Erythroblast (primary cell): ENCODE measurements at regions not wholly inside any gene's neighbourhood (a gene's known extent, or its start where the extent isn't known, plus 50 kb on each side); places are given as distances from the start of the nearest gene placed in this dataset.

Experiments used
- GATA1 ChIP-seq: IDR thresholded peaks from 2 replicates; pipeline ENCODE4 v1.6.1; 2011; ENCODE audit warnings: low read depth, mild to moderate bottlenecking, control low read depth, low read length, moderate library complexity
- POLR2A ChIP-seq: IDR thresholded peaks from 2 replicates; pipeline ENCODE4 v1.6.1; 2011; ENCODE audit warnings: mild to moderate bottlenecking, low read length

GRCh38 chr5:39772307-39772706 lies 347.5 kb upstream of the DAB2 start:
- TF ChIP-seq POLR2A (no peak), GATA1 (no peak)
